ENCODE measurements at regions not wholly inside any gene's neighbourhood (a gene's known extent, or its start where the extent isn't known, plus 50 kb on each side); places are given as distances from the start of the nearest gene placed in this dataset.

DNA sequence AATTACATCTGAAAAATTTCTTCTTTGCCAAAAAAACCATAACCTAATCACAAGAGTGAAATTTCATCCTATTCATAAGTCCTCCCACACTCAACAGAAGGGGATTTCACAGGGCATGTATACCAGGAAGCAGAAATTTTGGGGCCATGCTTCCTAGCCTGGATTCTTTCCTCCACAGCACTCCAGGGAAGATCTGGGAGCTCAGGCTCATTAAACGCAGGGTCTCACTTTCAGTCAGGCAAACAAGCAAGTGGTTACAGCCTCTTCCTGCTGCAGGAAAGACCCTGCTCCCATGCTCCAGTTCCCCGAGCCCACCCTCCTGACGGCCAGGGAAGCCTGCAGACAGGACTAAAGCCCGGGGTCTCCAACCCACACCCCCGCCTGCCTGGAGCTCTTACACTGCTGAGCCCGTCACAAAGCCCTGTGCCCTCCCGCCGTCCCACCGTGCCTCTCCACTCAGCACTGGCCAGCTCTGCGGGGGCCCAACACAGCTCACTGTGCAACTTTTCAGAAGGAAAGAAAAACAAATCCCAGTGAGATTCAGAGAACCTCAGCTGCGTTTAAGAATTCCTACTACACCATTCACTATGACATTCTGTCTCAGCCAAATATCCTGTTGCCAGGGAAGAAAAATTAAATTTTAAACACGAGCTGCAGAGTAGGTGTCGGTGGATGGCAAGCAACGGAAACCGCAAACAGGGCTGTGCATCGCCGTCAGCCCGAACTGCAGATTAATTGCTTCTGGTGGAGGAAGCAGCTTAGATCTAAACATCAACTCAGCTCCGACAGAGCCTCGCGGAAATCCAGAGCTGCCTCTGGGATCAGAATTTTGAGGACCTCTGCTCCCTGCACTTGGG, 106.7 kb upstream of the SFSWAP start:
- no peak for DNase-seq (ENCODE audit: low read depth)

DNA sequence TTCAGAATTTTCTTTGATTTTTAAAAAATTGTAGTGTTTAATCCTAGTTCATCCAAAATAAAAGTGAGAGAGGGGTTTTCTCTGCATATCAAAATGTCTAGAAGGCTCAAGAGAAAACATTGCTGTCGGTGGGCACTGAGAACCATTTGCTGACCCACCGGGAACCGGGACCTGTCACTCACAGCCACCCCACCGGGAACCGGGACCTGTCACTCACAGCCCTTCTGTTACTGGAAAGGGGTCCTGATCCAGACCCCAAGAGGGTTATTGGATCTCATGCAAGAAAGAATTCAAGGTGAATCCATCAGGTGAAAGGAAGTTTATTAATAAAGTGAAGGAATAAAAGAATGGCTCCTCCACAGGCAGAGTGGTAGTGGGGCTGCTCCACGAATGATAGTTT, 106.0 kb upstream of the SFSWAP start:
- DNase-seq (ENCODE audit: low read depth), result no peak

DNA sequence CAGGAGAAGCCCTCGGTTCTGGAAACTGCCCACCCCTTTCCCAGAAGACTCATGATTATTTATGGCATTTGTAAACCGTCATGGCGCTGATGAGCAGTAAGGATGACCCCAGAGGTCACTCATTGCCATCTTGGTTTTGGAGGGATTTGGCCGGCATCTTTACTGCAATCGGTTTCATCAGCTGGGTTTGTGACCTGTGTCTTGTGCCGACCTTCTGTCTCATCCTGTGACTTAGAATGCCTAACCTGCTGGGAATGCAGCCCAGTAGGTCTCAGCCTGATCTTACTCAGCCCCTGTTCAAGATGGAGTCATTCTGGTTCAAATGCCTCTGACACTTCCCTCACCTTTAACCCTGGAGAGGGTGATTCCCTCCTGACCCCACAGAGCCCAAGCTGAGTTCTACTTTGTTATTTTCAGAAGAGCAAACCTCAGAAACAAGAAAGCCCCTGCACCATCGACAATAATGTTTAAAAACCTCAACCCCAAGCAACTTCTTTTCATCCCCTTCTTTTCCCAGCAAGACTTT, 105.5 kb upstream of the SFSWAP start:
- DNase-seq (ENCODE audit: low read depth), result no peak

DNA sequence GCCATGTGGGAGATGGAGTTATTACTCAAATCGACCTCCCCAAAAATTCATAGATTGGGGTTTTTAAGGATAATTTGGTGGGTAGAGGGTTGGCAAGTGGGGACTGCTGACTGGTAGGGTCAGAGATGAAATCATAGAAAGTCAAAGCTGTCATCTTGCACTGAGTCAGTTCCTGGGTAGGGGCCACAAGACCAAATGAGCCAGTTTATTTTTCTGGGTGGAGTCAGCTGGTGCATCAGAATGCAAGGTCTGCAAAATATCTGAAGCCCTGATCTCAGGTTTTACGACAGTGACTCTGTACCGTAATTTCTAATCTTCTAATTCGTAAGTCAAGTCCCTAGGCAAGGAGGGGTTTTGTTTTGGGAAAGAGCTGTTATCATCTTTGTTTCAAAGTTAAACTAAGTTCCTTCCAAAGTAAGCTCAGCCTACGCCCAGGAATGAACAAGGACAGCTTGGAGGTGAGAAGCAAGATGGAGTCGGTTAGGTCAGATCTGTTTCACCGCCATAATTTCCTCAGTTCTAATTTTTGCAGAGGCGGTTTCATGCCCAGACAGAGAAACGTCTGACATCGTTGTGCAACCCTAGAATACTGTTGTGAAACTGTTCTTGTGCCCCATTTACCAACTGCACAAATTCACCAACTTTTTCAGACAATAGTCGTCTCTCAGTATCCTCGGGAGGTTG, 104.5 kb upstream of the SFSWAP start:
- DNase-seq (ENCODE audit: low read depth), result no peak

GRCh38 chr12:131607658-131608447, 103.0 kb upstream of the SFSWAP start:
- DNase-seq (ENCODE audit: low read depth), result no peak

DNA sequence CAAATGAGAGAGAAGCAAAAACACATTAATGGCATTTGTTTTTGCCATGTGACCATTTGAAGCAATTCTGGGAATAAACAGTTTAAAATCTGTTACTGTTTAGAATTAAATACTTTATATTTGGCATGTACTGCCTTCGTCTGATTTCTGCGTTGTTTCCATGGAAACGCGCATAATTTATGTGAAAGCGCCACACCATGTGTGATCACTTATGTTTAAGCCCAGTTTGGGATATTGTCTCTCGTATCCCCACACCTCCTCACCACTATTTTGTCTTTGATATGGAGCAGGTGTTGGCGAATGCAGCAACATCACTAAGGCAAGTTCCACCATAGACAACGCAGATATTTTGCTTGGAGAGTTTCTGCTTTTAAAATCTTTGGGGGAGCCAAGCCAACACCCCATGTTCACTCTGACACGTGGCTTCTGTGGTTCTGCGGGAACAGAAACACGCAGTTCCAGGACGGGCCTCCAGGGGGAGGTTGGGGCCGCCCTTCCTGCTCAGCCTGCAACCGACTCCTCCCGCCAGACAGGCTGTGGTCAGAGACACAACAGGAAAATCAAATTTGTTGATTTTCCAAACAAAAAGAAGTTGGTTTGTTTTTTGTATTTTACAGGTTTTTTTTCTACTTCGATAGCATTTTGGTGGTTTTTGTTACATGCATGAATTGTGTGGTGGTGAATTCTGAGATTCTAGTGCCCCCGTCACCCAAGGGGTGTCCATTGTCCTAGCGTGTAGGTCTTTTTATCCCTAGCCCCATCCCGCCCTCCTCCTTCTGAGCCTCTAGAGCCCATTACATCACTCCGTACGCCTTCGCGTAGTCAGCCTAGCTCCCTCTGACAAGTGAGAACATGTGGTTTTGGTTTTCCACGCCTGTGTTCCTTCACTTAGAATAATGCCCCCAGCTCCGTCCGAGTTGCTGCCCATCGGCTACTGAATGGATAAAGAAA, 101.9 kb upstream of the SFSWAP start:
- DNase-seq (ENCODE audit: low read depth), result peak; percentile 40

GRCh38 chr12:131609762-131610161, 101.1 kb upstream of the SFSWAP start:
- DNase-seq (ENCODE audit: low read depth), result no peak

- no peak for DNase-seq (ENCODE audit: low read depth)
Measured at GRCh38 chr12:131610181-131610580, 100.7 kb upstream of the SFSWAP start.

DNA sequence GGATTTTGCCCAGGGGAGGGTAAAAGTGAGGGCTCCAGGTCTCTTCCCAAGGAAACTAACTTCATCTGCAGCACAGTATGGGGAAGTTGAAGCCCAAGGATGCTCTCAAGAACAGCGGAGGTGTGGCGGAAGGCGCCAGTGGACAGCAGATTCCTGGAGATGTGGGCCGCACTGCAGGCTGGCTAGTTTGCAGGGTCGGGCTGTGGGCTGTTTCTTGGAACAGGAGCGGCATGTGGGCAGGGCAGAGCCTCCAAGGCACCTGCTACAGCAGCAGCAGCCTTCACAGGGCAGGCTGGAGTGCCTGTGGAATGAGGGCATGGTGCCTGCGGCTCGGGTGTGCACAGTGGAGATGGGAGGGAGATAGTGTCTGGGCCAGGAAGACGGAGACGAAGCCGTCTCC, 100.0 kb upstream of the SFSWAP start:
- DNase-seq (ENCODE audit: low read depth), result no peak

- no peak for DNase-seq (ENCODE audit: low read depth)
Measured at GRCh38 chr12:131611416-131612091, 99.3 kb upstream of the SFSWAP start.

DNA sequence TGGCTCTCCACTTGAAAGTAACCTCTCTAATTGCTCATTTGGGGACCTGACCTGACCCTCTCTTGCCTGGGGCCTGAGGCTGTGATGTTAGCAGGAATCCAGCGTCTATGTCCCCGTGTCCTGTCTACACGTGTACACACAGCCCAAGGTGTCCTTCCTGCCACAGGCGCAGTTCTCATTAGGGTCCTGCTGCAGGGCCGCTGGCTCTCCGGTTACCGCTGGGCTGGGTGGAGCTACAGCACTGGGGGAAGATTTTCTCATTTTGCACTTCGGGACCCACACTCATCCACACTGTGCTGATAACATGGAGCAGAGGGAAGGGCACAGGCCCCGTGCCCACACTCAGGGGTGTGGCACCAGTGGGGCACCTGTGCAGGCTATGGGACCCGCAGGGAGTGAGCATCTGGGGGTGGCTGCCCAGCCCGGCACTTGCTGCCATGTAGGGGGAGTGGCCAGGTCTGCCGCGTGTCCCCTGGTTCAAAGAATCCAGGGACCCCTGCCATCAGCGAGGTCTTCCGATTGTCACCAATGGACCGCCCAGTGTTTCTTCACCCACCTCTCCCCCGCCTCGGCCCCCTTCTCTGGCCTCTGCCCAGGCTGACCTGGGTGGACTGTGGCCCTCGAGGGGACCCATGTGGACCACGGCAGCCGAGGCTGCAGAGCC, 98.7 kb upstream of the SFSWAP start:
- no peak for DNase-seq (ENCODE audit: low read depth)

DNA sequence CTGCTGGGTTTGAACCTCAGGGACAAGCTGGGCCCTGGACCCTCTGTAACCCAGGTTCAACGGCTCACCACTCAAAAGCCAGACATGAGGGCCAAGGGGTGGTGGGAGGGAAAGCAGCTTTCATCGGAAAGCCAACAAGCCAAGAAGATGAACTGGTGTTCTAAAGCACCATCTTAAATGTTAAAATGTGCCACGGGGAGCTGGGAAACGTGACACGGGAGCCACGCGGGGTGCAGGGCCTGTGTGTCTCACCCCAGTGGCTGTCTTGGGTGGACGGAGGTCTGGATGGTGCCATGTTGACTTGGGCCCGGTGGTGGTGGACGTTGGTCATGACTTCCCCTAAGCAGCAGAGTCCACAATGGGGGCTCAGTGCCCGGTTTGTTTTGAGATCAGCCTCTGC, 97.7 kb upstream of the SFSWAP start:
- no peak for DNase-seq (ENCODE audit: low read depth)

GRCh38 chr12:131613678-131614077, 97.2 kb upstream of the SFSWAP start:
- DNase-seq (ENCODE audit: low read depth), result no peak

DNA sequence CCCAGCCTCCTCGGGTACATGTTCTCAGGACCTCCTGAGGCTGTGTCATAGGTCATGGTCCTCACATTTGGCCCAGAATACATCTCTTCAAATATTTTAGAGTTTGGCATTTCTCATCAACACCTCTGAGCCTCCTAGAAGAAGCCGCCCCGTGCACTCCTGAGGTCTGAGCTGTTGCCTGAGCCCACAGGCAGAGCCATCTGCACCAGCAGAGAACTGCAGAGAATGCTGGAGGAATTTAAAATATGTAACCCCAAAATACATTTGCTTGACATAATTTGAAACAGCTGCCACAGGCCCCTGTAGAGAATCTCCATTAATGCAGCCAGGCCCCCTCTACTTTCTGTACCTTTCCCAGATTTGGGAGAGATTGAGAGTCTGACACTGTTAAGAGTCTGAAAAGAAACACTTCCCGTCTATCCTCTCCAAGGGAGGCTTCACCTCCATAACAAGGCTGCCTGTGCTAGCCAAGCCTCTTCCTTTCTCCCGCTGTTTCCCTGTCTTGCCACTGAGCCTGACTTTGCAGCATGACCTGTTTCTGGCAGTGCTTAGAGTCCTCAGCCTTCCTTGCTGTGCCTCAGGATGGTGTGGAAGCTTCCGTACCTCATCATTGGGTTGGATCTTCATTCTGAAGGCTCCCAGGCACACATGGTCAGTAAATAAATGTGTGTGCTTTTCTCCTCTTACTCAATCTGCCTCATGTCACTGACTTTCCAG, 95.4 kb upstream of the SFSWAP start:
- no peak for DNase-seq (ENCODE audit: low read depth)

DNA sequence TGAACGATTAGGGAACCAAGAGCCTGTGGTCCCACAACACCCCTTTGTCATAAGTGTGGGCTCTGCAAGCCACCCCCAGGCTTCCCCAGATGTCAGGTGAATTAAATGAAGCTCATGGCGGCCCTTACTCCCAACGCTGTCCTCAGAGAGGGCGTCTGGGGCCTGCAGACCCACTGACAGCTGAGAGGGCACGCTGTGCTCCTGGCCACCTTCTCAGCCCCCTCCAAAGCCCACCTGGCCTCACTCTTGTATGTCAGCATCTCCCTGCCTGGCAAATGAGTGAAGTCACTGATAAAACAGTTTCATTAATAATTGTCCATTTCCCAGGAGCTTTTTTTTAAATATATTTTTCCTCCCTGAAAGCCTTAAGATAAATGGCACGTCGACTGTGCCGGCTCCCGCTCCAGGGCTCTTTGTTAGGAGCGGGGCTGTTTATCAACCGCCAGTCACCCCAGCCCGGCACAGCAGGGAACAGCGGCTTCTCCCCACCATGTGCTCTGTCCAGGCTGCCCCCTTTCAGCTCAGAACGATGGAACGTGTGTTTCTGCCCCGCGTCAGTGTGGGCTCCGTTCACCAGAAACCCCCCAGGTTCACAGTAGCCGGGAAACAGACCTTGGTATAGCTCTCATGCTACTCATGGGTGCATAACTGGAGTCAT, 94.7 kb upstream of the SFSWAP start:
- no peak for DNase-seq (ENCODE audit: low read depth)

DNA sequence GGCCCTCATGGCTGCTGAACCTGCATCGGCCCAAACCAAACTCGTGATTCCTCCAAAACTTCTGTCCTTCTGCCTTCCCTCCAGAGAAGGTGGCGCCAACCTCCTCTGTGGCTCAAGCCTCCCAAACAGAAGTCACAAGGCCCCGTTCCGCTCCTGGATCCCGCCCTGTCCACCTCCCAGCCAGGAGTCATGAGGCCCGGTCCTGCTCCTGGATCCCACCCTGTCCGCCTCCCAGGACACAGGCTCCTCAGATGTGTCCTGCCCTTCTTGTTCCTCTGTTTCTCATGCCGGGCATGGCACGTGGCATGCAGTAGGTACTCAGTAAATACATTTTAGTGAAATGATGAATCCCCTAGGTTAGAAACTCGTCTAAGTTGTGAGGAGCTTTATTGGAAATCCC, 94.2 kb upstream of the SFSWAP start:
- no peak for DNase-seq (ENCODE audit: low read depth)

- DNase-seq (ENCODE audit: low read depth), result no peak
Measured at GRCh38 chr12:131617179-131617578, 93.7 kb upstream of the SFSWAP start.

- DNase-seq (ENCODE audit: low read depth), result no peak
Measured at GRCh38 chr12:131617596-131618302, 93.1 kb upstream of the SFSWAP start.

Data from stimulated activated CD8-positive, alpha-beta memory T cell treated with anti-CD3 and anti-CD28 coated beads, Interleukin-15, amount 100 ng/mL, for 24 hours (primary cell).